Stimulated activated CD8-positive, alpha-beta memory T cell treated with anti-CD3 and anti-CD28 coated beads, Interleukin-12 subunit alpha, Interleukin-12 subunit beta, amount 100 ng/mL, for 4 hours (primary cell): ENCODE measurements at regions not wholly inside any gene's neighbourhood (a gene's known extent, or its start where the extent isn't known, plus 50 kb on each side); places are given as distances from the start of the nearest gene placed in this dataset.
"Not testable (repeated sequence)": the region's sequence is repeated elsewhere in the genome, so short reads cannot be mapped to it uniquely, and the experiment has no call there.

Experiments used
- DNase-seq: peaks from one replicate; pipeline ENCODE4 v3.0.0-alpha.2; 2020; ENCODE audit warnings: low read depth

DNA sequence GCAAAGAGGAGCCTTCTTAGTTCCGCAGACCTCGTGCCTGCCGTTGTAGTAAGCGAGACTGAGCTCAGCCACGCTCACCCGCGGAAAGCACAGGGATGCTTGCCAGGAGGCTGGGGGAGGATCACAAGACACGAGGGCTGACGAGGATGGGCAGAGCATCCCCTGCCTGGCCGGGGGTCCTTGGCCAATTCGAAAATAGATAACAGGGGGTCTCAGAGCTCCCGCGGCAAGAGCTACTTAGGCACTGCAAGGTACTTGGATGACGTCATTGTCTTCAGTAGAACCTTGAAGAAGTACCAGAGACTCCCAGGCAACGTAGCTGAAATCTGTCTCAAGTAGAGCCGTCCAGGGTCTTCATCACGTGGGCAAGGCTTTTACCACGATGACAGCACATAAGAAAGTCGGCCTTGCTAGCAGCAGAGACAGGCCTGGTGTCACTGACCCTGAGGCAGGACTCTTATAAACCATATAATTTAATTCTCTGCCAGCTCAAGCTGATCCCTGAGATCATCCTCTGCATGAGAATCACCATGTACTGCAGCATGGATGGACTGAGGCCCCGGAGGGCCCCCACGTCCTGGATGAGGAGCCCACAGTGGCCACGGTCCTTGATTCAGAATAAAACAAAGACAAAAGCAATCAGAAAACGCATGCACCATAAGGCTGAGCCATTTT, 81.9 kb downstream of the TMEM18 start:
- no peak for DNase-seq

DNA sequence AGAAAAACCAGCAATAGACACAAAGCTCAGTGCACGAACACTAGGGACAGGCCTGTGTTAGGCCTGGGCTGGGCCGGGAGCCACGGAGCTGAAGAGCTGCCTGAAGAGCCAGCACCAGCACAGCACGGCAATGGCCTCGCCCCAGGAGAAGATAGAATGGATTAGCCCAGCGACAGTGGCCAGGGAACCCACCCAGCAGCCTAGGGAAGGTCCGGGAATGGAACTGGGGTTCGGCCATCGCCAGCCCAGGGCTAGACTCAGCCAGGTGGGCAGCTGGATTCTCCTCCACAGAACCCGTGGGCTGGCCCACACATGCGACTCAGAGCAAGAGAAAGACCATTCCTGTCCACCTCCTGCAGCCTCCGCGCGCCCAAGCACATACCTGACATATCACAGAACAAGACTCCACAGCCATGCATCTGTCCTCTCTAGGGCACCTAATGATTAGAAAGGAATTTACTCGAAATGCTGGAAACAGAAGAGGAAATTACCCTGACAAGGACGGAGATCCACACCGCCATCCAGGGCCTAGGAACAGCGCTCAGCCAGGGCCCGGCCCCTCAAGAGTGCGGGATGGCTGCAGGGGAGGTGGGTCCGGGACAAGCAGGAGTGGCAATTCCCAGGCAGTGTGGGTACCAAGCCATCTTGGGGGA, 82.8 kb downstream of the TMEM18 start:
- DNase-seq: no peak

DNA sequence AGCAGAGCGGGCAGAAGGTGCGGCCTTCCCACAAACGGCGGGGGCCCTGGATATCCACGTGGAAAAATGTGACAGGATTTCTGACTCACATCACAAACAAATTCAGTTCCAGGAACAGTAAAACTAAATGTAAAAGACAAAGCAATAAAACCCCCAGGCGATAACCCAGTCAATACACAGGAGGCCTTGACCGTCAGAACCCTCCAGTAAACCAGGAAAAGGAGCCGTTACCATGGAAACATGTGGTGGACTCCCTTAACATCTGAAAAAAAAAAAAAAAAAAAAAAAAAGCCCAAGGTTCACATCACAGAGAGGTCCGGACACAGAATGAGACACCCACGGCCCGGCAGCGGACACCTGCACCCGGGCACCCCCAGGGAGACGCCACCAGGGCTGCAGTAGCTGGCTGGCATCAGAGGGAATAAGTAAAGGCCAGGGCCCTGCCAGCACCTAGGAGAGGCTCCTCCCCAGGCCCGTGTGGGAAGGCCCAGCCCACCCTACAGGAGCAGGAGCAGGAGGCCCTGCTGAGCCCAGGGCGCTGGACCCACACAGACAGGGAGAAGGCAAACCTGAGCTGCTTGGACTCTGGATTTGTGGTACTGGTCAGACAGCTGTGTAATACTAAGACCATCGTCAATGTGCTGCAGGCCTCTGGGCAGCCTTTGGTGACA, 83.7 kb downstream of the TMEM18 start:
- no peak for DNase-seq

DNA sequence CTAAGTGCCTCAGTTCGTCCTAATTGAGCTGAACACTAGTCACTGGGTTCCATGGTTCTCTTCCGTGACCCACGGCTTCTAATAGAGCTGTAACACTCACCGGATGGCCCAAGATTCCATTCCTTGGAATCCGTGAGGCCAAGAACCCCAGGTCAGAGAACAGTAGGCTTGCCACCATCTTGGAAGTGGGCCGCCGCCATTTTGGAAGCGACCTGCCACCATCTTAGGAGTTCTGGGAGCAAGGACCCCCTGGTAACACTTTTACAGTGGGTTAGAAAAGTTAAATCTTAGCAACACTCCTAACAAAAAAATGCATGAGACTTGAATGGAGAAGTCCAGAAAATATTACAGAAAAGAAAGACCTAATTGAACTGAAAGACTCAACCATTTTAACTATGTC, 84.5 kb downstream of the TMEM18 start:
- no peak for DNase-seq

DNA sequence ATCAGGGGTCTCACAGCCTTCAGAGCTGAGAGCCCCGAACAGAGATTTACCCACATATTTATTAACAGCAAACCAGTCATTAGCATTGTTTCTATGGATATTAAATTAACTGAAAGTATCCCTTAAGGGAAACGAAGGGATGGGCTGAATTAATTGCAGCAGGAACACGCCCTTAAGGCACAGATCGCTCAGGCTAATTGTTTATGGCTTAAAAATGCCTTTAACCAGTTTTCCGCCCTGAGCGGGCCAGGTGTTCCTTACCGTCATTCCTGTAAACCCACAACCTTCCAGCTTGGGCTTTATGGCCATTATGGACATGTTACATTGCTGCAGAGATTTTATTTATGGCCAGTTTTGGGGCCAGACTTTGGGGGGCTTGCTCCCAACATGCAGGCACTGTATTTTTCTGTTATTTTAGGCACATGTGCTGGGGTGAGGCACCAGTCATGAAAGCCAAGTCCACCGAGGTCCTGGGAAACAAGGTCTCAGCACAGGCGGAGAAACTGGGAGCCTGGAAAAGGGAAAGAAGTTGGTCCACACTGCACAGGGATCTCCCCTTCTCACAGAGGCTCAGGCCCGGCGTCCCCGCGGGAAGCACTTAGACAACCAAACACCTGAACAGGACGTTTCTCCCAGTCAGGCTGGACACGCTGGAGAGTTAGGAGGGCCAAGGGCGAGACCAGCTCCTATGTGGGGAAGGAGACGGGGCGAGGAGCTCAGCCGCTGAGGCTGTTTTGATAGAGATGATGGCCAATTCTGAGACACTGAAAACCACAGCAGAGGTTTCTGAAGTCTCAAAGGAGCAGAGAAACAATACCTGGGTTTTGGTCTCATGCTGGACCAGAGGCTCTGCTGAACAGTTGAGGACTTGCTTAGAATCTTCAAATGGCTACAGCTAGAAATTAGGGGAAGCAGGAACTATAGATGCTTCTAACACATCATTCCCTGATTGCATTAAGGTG, 86.7 kb downstream of the TMEM18 start:
- no peak for DNase-seq

DNA sequence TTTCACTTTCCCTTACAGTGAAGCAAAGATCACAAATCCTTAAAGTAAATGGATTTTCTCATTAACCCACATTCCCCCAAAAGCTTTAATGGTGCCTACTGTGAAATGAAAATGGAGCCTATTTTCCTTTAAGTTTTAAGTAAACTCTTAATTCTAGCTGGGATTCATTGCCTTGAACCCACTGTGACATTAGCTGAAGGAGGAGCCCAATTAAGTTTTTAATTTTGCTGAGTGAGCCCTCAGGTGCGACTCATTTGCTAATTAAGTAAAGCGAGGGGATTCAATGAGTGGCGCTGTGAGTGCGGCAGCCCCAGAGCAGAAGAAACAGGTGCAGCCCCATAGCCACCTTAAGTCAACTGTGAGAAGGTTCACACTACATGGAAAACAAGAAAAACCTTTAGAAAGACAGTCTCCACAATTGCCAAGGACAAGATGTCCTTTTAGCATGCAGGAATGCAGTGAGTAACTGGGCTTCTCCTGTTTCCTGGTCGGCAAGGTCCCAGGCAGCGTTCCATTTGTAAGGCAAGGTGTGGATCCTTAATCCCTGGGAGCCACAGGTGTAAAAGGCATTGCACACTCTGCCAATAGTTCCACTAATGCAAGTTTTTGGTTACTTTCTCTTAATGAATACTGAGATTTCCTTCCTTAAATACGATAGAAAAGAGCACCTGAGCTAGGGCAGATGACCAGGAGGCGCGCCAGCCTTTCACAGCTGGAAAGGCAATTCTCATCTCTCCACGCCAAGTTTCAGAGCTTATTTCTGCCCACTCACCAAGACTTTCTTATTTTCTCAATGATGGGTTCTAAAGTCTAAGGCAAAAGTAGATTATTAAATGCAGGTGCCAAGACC, 87.7 kb downstream of the TMEM18 start:
- DNase-seq: no peak

DNA sequence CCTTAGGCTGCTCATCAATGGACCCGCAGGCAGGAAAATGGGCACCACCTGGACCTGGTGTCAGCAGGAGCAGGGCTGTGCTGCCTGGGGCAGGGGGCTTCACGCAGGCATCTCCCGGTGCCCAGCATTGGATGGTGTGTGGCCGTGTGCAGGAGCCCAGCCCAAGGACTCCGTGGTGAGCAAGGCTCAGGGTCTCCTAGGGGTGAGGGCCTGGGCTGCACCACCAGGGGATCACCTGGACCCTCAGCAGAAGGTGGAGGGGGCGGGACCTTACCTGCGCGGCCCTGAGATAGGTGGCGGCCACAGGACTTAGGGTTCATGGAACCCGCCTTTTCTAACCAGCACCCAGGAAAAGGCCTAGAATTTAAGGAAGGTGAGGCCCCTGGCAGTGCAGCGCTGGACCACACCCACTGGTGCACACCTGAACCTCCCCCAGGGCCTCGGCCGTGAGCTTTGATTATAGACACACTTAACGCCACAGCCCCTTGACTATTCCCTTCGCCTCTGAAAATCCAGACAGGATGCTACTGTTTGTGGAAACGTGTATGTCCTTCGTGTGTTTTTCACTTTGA, 89.0 kb downstream of the TMEM18 start:
- no peak for DNase-seq

DNA sequence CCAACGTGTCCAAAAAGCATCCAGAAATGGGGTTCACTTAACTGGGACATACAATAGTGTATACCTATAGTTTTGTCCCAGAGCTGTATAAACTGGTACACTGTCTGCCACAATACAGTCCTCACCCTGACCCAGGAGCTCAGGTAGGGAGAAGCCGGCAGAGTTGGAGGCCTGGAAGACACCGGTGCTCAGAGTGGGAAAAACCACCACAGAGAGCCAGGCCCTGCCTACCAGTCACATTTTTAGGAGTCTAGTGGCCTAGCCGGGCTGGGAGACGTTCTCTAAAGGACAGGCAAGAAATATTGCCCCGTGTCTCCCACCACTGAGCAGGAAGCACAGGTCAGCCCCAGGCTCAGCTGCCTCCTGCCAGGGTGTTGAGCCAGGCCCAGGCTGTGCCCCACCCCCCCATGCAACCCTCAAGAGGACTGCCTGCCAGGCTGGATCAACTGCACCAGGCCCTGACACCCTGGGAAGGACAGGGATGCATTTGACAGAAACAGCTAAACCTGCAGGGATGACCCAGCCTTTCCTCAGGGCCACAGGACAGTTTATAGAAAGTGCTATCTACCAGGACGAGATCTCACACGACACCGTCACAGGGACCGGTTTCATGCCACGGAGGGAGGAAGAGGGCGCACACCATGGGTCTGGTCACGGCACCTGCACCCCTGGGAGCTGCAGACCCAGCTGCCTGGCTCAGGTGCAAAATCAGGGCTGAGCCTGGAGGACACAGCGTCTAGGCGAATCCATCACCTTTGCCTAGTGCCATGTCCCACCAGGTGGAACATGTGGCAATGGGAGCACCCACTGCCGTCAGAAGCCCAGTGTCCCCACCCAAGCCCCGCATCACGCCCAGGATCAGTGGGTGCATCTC, 89.9 kb downstream of the TMEM18 start:
- no peak for DNase-seq

DNA sequence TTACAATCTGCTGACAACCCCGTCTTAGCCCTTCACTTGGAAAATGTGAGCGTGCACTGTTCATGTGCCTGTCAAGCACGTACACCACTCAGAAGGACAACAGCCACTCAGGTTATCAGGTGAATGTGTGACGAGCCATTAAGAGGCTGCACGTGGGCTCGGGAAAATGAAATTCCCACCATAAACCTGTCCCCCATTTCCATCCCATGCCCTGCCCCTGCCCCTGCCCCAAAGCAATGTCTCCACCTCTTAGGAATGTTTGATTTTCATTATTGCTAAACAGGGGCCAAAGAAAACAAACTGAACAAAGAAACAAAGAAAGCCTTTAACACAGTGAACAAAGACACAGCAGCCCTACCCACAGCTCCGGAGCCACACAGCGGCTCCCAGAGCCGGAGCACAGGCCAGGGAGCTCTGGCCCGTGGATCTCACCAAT, 90.5 kb downstream of the TMEM18 start:
- DNase-seq: no peak

DNA sequence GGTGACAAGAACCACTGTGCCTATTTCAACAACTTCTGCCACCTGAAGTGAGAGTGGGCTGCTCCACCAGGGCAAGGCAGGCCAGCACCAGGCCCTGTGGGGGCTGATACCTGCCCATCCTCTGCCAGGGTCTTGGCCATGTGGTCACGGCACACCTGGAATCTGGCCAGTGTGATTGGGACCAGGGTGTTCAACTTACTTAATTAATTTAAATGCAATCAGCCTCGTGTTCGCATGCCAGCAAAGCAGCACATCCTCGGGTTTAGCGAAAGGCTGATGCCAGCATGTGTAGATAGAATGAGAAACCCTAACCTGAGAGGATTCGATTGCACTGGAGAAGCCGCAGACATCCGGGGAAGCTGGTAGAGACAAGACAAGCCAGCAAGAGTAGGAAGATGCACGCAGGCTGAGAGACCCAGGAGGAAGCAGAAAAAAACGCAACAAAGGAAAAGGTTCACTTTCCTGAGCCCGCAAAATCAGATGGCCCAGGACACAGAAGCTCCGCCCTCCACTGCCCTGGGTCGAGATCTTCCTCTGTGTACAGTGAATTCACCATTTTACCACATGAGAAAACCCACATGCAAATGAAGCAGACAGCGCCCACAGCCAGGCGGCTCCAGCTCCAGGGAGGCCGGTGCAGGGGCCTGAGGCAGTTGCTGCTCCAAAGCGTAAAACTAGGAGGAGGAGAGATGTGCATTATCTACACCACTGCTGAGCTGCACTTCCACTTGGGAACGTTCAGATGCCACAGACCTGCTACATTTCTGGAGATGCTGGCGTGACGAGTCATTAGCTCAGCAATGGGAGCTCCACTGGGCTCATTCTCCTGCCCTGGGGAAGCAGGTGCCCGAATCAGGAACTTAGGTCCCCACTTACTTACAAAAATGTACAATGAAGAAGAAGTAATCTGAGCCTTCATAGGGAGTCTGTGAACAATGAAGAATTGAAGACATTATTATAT, 92.1 kb downstream of the TMEM18 start:
- DNase-seq: peak; percentile 7

DNA sequence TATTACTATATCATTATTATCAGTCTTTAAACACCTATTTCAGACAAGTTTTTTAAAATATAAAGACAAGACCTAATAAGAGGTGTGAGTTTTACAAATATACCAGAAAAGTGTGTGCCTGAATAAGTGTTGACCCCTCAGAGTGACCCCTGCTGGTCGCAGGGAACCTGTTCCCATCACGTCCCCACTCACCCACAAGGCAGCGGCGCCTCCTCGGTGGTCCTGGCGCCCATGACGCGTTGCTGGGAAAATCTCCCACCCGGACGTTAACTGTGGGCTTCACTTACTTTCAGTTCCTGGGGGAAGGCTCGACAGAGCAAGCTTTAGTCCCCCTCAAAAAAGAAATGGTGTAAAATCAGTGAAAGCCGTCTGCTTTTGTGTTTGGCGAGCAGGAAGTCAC, 93.5 kb downstream of the TMEM18 start:
- no peak for DNase-seq

DNA sequence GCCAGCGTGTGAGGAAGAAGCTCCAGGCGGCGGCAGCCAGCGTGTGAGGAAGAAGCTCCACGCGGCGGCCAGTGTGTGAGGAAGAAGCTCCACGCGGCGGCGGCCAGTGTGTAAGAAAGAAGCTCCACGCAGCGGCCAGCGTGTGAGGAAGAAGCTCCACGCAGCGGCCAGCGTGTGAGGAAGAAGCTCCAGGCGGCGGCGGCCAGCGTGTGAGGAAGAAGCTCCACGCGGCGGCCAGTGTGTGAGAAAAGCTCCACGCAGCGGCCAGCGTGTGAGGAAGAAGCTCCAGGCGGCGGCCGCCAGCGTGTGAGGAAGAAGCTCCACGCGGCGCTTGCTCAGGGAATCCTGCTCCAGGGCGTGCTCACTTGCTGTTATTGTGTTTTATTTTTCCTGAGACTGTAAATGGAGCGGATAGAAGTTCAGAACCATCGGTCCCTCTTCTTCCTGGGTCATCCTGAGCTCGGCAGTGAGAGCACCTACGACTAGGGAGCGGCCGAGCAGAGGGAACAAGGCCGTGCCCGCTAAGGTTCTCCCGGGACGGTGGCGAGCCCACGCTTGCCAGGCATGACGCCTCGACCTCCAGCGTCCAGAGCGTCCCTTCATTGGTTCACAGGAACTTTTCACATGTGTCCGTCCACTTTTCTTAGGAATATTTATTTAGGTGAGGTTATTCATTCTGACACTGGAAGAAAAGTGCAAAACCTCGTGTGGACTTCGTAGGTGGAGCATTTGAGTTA, 94.2 kb downstream of the TMEM18 start:
- DNase-seq: no peak

DNA sequence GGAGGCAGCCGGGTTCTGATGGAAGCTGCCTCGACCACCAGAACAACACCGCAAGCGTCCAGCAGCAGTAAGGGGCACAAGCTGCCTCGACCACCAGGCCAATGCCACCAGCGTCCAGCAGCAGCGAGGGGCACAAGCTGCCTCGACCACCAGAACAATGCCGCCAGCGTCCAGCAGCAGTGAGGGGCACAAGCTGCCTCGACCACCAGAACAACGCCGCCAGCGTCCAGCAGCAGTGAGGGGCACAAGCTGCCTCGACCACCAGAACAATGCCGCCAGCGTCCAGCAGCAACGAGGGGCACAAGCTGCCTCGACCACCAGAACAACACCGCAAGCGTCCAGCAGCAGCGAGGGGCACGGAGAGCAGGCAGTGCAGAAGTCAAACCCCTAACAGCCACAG, 94.9 kb downstream of the TMEM18 start:
- not testable (repeated sequence) for DNase-seq

DNA sequence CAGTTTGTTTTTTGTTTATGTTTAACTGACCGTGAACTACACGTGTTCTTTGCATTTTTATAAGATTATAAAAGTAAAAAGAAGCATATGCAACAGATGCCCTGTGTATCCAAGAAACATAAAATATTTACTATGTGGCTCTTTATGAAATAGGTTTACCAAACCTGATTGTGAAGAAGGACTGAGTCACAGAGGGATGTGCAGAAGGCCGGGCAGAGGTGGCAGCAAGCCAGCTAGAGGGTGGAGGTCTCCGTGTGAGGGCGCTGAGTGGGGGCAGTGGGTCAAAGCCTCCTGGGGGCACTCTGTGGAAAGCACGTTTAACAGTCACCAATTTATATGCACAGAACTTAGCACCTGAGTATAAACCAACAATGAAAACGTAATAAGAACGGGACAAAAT, 97.2 kb downstream of the TMEM18 start:
- no peak for DNase-seq

DNA sequence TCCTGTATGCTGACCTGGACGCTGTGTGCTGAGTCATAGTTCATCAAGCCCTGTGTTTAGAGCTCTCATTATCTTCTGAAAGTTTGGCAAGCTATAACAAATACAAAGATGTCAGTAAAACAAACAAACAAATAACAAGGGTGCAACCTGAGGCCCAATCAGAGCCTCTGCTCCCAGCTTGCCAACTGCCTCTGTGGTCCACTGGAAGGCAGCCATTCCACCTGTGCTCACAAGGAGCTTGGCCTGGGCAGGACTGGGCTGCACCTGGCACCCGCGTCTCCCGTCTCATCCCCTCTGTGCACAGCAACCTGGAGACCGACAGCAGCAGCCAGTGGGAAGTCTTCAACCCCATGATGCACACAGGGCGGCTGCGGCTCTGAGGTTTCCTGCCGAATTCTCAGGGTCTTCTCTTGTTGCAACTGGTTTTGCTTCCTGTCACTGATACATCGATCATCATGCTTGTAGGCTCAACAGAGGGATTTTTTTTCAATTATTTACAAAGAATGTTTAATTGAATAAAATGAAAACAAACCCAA, 97.8 kb downstream of the TMEM18 start:
- no peak for DNase-seq

DNA sequence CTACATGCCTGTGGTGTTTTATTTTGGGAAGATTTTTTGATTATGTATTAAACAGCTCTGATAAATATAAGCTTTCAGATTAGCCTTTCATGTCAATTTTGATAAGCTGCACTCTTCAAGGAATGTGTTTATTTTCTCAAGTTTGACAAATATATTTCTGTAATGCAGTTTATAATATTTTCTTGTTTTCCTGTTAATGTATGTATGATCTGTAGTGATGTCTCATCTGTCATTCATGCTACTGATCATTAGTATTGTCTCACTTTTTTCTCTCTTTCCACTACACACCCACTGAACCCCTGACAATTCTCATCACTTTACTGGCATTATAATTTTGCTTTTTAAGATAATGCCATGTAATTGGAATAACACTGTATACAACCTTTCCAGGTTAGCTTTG, 100.9 kb downstream of the TMEM18 start:
- no peak for DNase-seq

DNA sequence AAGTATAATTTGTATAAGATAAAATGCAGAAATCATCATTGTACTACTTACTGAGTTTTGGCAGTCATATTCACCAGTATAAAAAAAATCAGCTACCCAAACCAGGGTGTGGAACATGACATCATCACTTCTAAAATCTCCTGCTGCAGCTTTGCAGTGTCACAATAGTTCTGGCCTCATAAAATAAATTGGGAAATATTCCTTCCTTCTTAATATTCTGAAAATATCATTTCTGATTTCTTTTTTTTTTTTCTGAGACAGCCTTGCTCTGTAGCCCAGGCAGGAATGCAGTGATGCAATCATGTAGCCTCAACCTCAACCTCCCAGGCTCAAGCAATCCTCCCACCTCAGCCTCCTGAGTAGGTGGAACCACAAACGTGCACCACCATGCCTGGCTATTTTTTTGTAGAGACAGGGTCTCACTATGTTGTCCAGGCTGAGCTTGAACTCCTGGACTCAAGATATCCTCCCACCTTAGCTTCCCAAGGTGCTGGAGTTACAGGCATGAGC, 101.4 kb downstream of the TMEM18 start:
- DNase-seq: no peak
